NB4 (cell line): ENCODE measurements at regions not wholly inside any gene's neighbourhood (a gene's known extent, or its start where the extent isn't known, plus 50 kb on each side); places are given as distances from the start of the nearest gene placed in this dataset.

Experiments
- CTCF ChIP-seq: IDR thresholded peaks from one replicate; pipeline ENCODE4 v1.5.1; 2012; ENCODE audit warnings: low read depth, low read length
- POLR2A ChIP-seq: IDR thresholded peaks from 2 replicates; pipeline ENCODE4 v1.6.1; 2011; ENCODE audit warnings: mild to moderate bottlenecking; ENCODE audit not compliant: insufficient read length; ENCODE audit errors: extremely low read depth

DNA sequence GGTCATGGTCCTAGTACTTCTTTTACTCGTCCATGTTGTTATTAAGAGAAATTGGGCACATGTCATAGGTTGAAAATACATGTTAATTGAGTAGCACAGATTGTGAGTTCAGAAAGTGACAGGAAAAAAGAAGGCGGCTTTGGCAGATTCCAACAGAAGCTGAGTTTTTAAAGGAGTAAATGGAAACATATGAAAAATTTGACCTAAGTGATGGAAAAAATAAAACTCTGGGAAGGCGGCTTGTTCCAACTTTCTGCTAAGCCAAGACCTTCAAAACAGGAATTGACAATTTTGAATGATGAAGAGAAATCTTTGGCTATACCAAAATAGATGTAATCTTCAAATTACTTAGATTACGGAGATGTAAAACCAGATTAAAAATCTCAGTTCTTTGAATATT lies 868.0 kb downstream of the EPHA4 start:
- TF ChIP-seq POLR2A: no peak
- no peak for TF ChIP-seq CTCF
